Right lobe of liver (tissue), 4 donors: ENCODE measurements at regions not wholly inside any gene's neighbourhood (a gene's known extent, or its start where the extent isn't known, plus 50 kb on each side); places are given as distances from the start of the nearest gene placed in this dataset.

ENCODE experiments used
- CTCF ChIP-seq, 4 donors: fragments of 200-600 bp in 3 of 4; fragments of 450-650 bp in 1 of 4; IDR thresholded peaks; one replicate each; pipeline versions ENCODE4 v1.5.1 to v1.8.0; 2016 to 2022; ENCODE audit warnings: antibody characterized with exemption in 4 of 4, mild to moderate bottlenecking in 2 of 4
- POLR2A ChIP-seq: fragments of 450-650 bp; IDR thresholded peaks from one replicate; pipeline ENCODE4 v1.6.1; 2017; ENCODE audit warnings: antibody characterized with exemption, mild to moderate bottlenecking
- donor health status: DM: no; HTN: no; CAD: no.
- donor health status: DM: no; HTN: no; CAD: no.
- donor health status: DM: no; HTN: yes; CAD: no.

GRCh38 chr22:26975865-26976264, 318.5 kb downstream of the MIAT start:
- TF ChIP-seq CTCF (IDR thresholded peaks at IDR 0.05) (no peak), POLR2A (no peak)
